Aorta (tissue), 5 donors: ENCODE measurements at regions not wholly inside any gene's neighbourhood (a gene's known extent, or its start where the extent isn't known, plus 50 kb on each side); places are given as distances from the start of the nearest gene placed in this dataset.

ENCODE experiments used
- ATAC-seq: fragments of 200-7000 bp; cut with Tn5 transposase; one replicate; pipeline ENCODE4 v1.9.1; 2022; ENCODE audit warnings: moderate library complexity; ENCODE audit not compliant: low FRiP score
- DNase-seq, 2 donors: peaks; one replicate each; pipeline ENCODE4 v3.0.0-alpha.2; 2020
- H3K27ac ChIP-seq, 2 donors: one replicate each; pipeline ENCODE4 v1.5.1; 2013; ENCODE audit warnings: low read length in 2 of 2, mild to moderate bottlenecking in 2 of 2, moderate library complexity in 2 of 2, control low read depth in 1 of 2, inconsistent platforms in 1 of 2, low read depth in 1 of 2
- H3K27me3 ChIP-seq, 2 donors: one replicate each; pipeline ENCODE4 v1.6.1; 2013; ENCODE audit warnings: control low read depth in 1 of 2, low read length in 1 of 2, mild to moderate bottlenecking in 1 of 2, moderate library complexity in 1 of 2; ENCODE audit not compliant: insufficient read depth in 2 of 2, control insufficient read depth in 1 of 2
- H3K36me3 ChIP-seq, 2 donors: one replicate each; pipeline ENCODE4 v1.6.1; 2013; ENCODE audit warnings: control low read depth in 1 of 2, low read length in 1 of 2, mild to moderate bottlenecking in 1 of 2; ENCODE audit not compliant: insufficient read depth in 2 of 2, control insufficient read depth in 1 of 2
- H3K4me1 ChIP-seq, 2 donors: one replicate each; pipeline ENCODE4 v1.6.1; 2013; ENCODE audit warnings: low read length in 2 of 2, control low read depth in 1 of 2, mild to moderate bottlenecking in 1 of 2, moderate library complexity in 1 of 2; ENCODE audit not compliant: insufficient read depth in 2 of 2, control insufficient read depth in 1 of 2
- H3K4me3 ChIP-seq, 2 donors: one replicate each; pipeline ENCODE4 v1.5.1; 2013; ENCODE audit warnings: low read length in 2 of 2, control low read depth in 1 of 2, mild to moderate bottlenecking in 1 of 2
- H3K9me3 ChIP-seq: one replicate; pipeline ENCODE4 v1.6.1; 2013; ENCODE audit warnings: mild to moderate bottlenecking, low read length; ENCODE audit not compliant: control insufficient read depth
- WGBS, 2 donors: extraction: QIAGEN DNeasy Blood & Tissue Kit; methylation state at CpG; one replicate each; pipeline ENCODE4 v1.1.7; 2013; 5-methylcytosine and 5-hydroxymethylcytosine counted together
- intact Hi-C, 2 donors: fragments of 100-400 bp; cut with DNase I; formaldehyde crosslinking; loops; one replicate each; pipeline versions ENCODE4 v1.14.2 to v1.15.0; 2022
- donor health status: healthy with polysubstance abuse.
- donor health status: Bipolar disorder and iron deficiency.
- donor health status: DM: no; HTN: no; CAD: no.
- donor health status: DM: no; HTN: no; CAD: no.
- donor health status: DM: yes; HTN: yes; CAD: no.

- Histone ChIP-seq H3K36me3 (no peaks in the 10 kb centered on the region), H3K27ac (no peak overlapping the region), H3K9me3 (no peaks in the 10 kb centered on the region), H3K4me3 (no peak overlapping the region), H3K4me1 (no peaks in the 10 kb centered on the region), H3K27me3 (no peaks in the 10 kb centered on the region)
- intact Hi-C loops: no loop called here
- 92 to 95% methylated on average over 9 of the region's 9 CpGs for WGBS, 2 donors
- no peak for ATAC-seq
- DNase-seq: no peak
Measured at GRCh38 chr4:136946307-136946907, 585.9 kb downstream of the PCDH18 start.

- Histone ChIP-seq H3K4me1 (no peaks in the 10 kb centered on the region), H3K27me3 (no peaks in the 10 kb centered on the region), H3K9me3 (no peaks in the 10 kb centered on the region), H3K27ac (no peak overlapping the region), H3K36me3 (no peaks in the 10 kb centered on the region), H3K4me3 (no peak overlapping the region)
- intact Hi-C loops: no loop called here
- DNase-seq (no peak), ATAC-seq (no peak)
Measured at GRCh38 chr4:136939781-136940180, 592.5 kb downstream of the PCDH18 start.

- no peaks in the 10 kb centered on the region for H3K9me3 ChIP-seq
- intact Hi-C loops: no loop called here
- no peak for ATAC-seq
- no peak for DNase-seq
- no peaks in the 10 kb centered on the region for H3K4me1 ChIP-seq
- no peaks in the 10 kb centered on the region for H3K27me3 ChIP-seq
- no peak overlapping the region for H3K27ac ChIP-seq
- 16 to 21% methylated on average over 3 of the region's 3 CpGs for WGBS, 2 donors
- H3K36me3 ChIP-seq: no peaks in the 10 kb centered on the region
- H3K4me3 ChIP-seq: no peak overlapping the region
Measured at GRCh38 chr4:136935871-136936270, 596.4 kb downstream of the PCDH18 start.

GRCh38 chr4:136935305-136935704, 597.0 kb downstream of the PCDH18 start:
- no peaks in the 10 kb centered on the region for H3K36me3 ChIP-seq
- H3K27me3 ChIP-seq: no peaks in the 10 kb centered on the region
- intact Hi-C loops: no loop called here

GRCh38 chr4:136934601-136935000, 597.7 kb downstream of the PCDH18 start:
- Histone ChIP-seq H3K27me3 (no peaks in the 10 kb centered on the region), H3K9me3 (no peaks in the 10 kb centered on the region), H3K4me1 (no peaks in the 10 kb centered on the region), H3K4me3 (no peak overlapping the region), H3K27ac (no peak overlapping the region), H3K36me3 (no peaks in the 10 kb centered on the region)
- intact Hi-C loops: no loop called here
- 61 to 71% methylated on average over 1 of the region's 1 CpG for WGBS, 2 donors
- DNase-seq: no peak
- no peak for ATAC-seq

More at GRCh38 chr4:136935305-136935704, 597.0 kb downstream of the PCDH18 start:
- H3K4me1 ChIP-seq: no peaks in the 10 kb centered on the region
- H3K4me3 ChIP-seq: no peak overlapping the region
- DNase-seq (no peak), ATAC-seq (no peak)
- H3K9me3 ChIP-seq: no peaks in the 10 kb centered on the region
- 93 to 96% methylated on average over 1 of the region's 1 CpG for WGBS, 2 donors
- no peak overlapping the region for H3K27ac ChIP-seq

- no peaks in the 10 kb centered on the region for H3K9me3 ChIP-seq
- no peaks in the 10 kb centered on the region for H3K4me1 ChIP-seq
- no peak overlapping the region for H3K27ac ChIP-seq
- DNase-seq: no peak
- H3K36me3 ChIP-seq: no peaks in the 10 kb centered on the region
- WGBS, 2 donors: 81 to 84% methylated on average over 2 of the region's 2 CpGs
- no peak overlapping the region for H3K4me3 ChIP-seq
- ATAC-seq: no peak
- H3K27me3 ChIP-seq: no peaks in the 10 kb centered on the region
- intact Hi-C loops: no loop called here
Measured at GRCh38 chr4:136931781-136932180, 600.5 kb downstream of the PCDH18 start.

- H3K4me3 ChIP-seq: no peak overlapping the region
- intact Hi-C loops: no loop called here
- no peak overlapping the region for H3K27ac ChIP-seq
- DNase-seq (peak in 1 of 2 donors; percentile 62), ATAC-seq (peak; percentile 36)
- H3K36me3 ChIP-seq: no peaks in the 10 kb centered on the region
- WGBS, 2 donors: 95 to 97% methylated on average over 16 of the region's 16 CpGs
- no peaks in the 10 kb centered on the region for H3K27me3 ChIP-seq
- no peaks in the 10 kb centered on the region for H3K9me3 ChIP-seq
- no peaks in the 10 kb centered on the region for H3K4me1 ChIP-seq
Measured at GRCh38 chr4:136928957-136929411, 603.3 kb downstream of the PCDH18 start.

DNA sequence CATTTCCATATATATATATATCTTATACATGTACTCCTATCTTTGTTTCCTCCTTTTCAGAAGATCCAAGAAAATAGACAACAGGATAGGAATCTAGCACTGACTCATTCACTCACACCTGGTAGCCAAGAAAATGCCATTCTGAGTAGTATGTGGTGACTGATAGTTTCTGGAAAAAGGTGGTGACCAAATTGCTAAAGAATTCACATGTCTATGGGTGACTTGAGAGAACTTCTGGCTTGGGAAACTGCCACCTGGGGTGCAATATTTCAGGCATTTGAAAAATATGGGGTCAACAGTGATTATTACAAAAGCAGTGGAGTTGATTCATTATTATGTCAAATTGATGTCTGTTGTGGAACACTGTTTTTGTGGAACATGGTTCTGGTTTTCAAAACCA, 605.1 kb downstream of the PCDH18 start:
- intact Hi-C loops: no loop called here
- no peak for ATAC-seq

GRCh38 chr4:136925203-136925602, 607.1 kb downstream of the PCDH18 start:
- no peak for ATAC-seq
- no peaks in the 10 kb centered on the region for H3K27me3 ChIP-seq
- no peaks in the 10 kb centered on the region for H3K36me3 ChIP-seq
- DNase-seq: no peak
- intact Hi-C loops: no loop called here
- WGBS, 2 donors: 92 to 93% methylated on average over 1 of the region's 1 CpG
- no peak overlapping the region for H3K27ac ChIP-seq
- H3K9me3 ChIP-seq: no peaks in the 10 kb centered on the region
- no peaks in the 10 kb centered on the region for H3K4me1 ChIP-seq
- no peak overlapping the region for H3K4me3 ChIP-seq

More for the DNA sequence above, 605.1 kb downstream of the PCDH18 start:
- no peaks in the 10 kb centered on the region for H3K27me3 ChIP-seq
- H3K36me3 ChIP-seq: no peaks in the 10 kb centered on the region
- no peaks in the 10 kb centered on the region for H3K9me3 ChIP-seq
- no peak for DNase-seq
- H3K4me3 ChIP-seq: no peak overlapping the region
- H3K4me1 ChIP-seq: no peaks in the 10 kb centered on the region
- H3K27ac ChIP-seq: no peak overlapping the region
